HepG2 (cell line): ENCODE measurements at regions not wholly inside any gene's neighbourhood (a gene's known extent, or its start where the extent isn't known, plus 50 kb on each side); places are given as distances from the start of the nearest gene placed in this dataset.

Experiments
- CREB1 ChIP-seq, 2 experiments: fragments of 450-650 bp in 1 of 2; IDR thresholded peaks; 2 replicates each; pipeline ENCODE4 v1.6.1; 2016 to 2017; ENCODE audit warnings: control low read depth in 1 of 2, mild to moderate bottlenecking in 1 of 2, missing compliant biosample characterization in 1 of 2, missing genetic modification characterization in 1 of 2
- KIAA2018 ChIP-seq: sonication (generic); formaldehyde crosslinking; IDR thresholded peaks from 2 replicates; pipeline ENCODE4 v1.5.0; 2020; ENCODE audit warnings: mild to moderate bottlenecking, missing genetic modification reagents, borderline replicate concordance
- MEF2D ChIP-seq: sonication (generic); formaldehyde crosslinking; IDR thresholded peaks from 2 replicates; pipeline ENCODE4 v1.5.1; 2020; ENCODE audit warnings: mild to moderate bottlenecking, missing genetic modification reagents
- TCF12 ChIP-seq, 2 experiments: fragments of 450-650 bp in 1 of 2; sonication (generic) in 1 of 2; formaldehyde crosslinking in 1 of 2; IDR thresholded peaks; 2 replicates each; pipeline versions ENCODE4 v1.6.1 to v1.8.0; 2017 to 2022; ENCODE audit warnings: antibody characterized with exemption in 1 of 2, mild to moderate bottlenecking in 1 of 2, missing genetic modification reagents in 1 of 2, moderate library complexity in 1 of 2
- USF2 ChIP-seq, 2 experiments: sonication (generic) in 1 of 2; formaldehyde crosslinking in 1 of 2; IDR thresholded peaks; 2 replicates each; pipeline versions ENCODE4 v1.5.1 to v1.6.1; 2011 to 2020; ENCODE audit warnings: borderline replicate concordance in 1 of 2, low read depth in 1 of 2, low read length in 1 of 2, mild to moderate bottlenecking in 1 of 2, missing genetic modification reagents in 1 of 2, moderate library complexity in 1 of 2
- ZFP37 ChIP-seq: sonication (generic); formaldehyde crosslinking; IDR thresholded peaks from 2 replicates; pipeline ENCODE4 v1.4.0; 2020; ENCODE audit warnings: missing genetic modification reagents, borderline replicate concordance
- ZNF781 ChIP-seq: sonication (generic); formaldehyde crosslinking; IDR thresholded peaks from 2 replicates; pipeline ENCODE4 v1.5.1; 2020; ENCODE audit warnings: borderline replicate concordance, mild to moderate bottlenecking, missing genetic modification reagents; ENCODE audit errors: not compliant biosample characterization

- TF ChIP-seq KIAA2018 (CRISPR knock-in tag) (no peak), CREB1 (IDR thresholded peaks at IDR 0.05) (0 out of 2 replicates have a peak, but pooled peaks have one; percentile 28), CREB1 (CRISPR knock-in tag; IDR thresholded peaks at IDR 0.05) (no peak), USF2 (IDR thresholded peaks at IDR 0.05; ENCODE audit: low read depth, low read length) (no peak), USF2 (CRISPR knock-in tag; IDR thresholded peaks at IDR 0.05; ENCODE audit: borderline replicate concordance) (no peak), ZNF781 (CRISPR knock-in tag) (no peak), MEF2D (CRISPR knock-in tag) (peak; percentile 94), ZFP37 (CRISPR knock-in tag) (no peak), TCF12 (IDR thresholded peaks at IDR 0.05) (no peak), TCF12 (CRISPR knock-in tag; IDR thresholded peaks at IDR 0.05) (no peak)
Observed at GRCh38 chr4:152087335-152087734, 326.5 kb upstream of the GATB start (continued).
